ENCODE measurements at regions not wholly inside any gene's neighbourhood (a gene's known extent, or its start where the extent isn't known, plus 50 kb on each side); places are given as distances from the start of the nearest gene placed in this dataset.
"Not testable (repeated sequence)": the region's sequence is repeated elsewhere in the genome, so short reads cannot be mapped to it uniquely, and the experiment has no call there.

- DNase-seq (no peak), ATAC-seq (ENCODE audit: insufficient read depth, low read depth) (no peak)
- no peak overlapping the region for H3K4me2 ChIP-seq (ENCODE audit: insufficient read depth, low read length)
- no peaks in the 10 kb centered on the region for H3K4me1 ChIP-seq (ENCODE audit: insufficient read depth, low read length)
- no peaks in the 10 kb centered on the region for H3K9me3 ChIP-seq (ENCODE audit: insufficient read depth, low read length, severe bottlenecking)
- H3K27ac ChIP-seq (ENCODE audit: low read length), result no peak overlapping the region
- no peaks in the 10 kb centered on the region for H4K20me1 ChIP-seq (ENCODE audit: insufficient read depth, low read length)
- no peak overlapping the region for H3K4me3 ChIP-seq (ENCODE audit: low read depth in 1 of 2, low read length in 2 of 2)
- H3K79me2 ChIP-seq (ENCODE audit: insufficient read depth, low read length), result no peaks in the 10 kb centered on the region
- H3K36me3 ChIP-seq (ENCODE audit: insufficient read depth, low read length), result no peaks in the 10 kb centered on the region
- no peaks in the 10 kb centered on the region for H3K27me3 ChIP-seq (ENCODE audit: insufficient read depth, low read length, poor library complexity)
- TF ChIP-seq EZH2 (IDR thresholded peaks at IDR 0.05; ENCODE audit: borderline replicate concordance, low read depth, low read length, severe bottlenecking) (no peak), CTCF (IDR thresholded peaks at IDR 0.05; ENCODE audit: borderline replicate concordance, extremely low read depth, low read length, poor library complexity, severe bottlenecking) (no peak)
- H3K9ac ChIP-seq (ENCODE audit: low read depth, low read length), result no peak overlapping the region
- no peak overlapping the region for H2AFZ ChIP-seq (ENCODE audit: low read depth, low read length)
Observed at GRCh38 chr10:60591119-60591518, 187.2 kb upstream of the CDK1 start.

- no peaks in the 10 kb centered on the region for H3K27me3 ChIP-seq (ENCODE audit: insufficient read depth, low read length, poor library complexity)
- H4K20me1 ChIP-seq (ENCODE audit: insufficient read depth, low read length), result no peaks in the 10 kb centered on the region
- H3K36me3 ChIP-seq (ENCODE audit: insufficient read depth, low read length), result no peaks in the 10 kb centered on the region
- H3K4me2 ChIP-seq (ENCODE audit: insufficient read depth, low read length), result no peak overlapping the region
- ATAC-seq (ENCODE audit: insufficient read depth, low read depth), result no peak
- no peak overlapping the region for H2AFZ ChIP-seq (ENCODE audit: low read depth, low read length)
- no peaks in the 10 kb centered on the region for H3K4me1 ChIP-seq (ENCODE audit: insufficient read depth, low read length)
- DNase-seq, result no peak
- no peak for TF ChIP-seq CTCF (IDR thresholded peaks at IDR 0.05; ENCODE audit: borderline replicate concordance, extremely low read depth, low read length, poor library complexity, severe bottlenecking)
- TF ChIP-seq EZH2 (IDR thresholded peaks at IDR 0.05; ENCODE audit: borderline replicate concordance, low read depth, low read length, severe bottlenecking), result no peak
- H3K79me2 ChIP-seq (ENCODE audit: insufficient read depth, low read length), result no peaks in the 10 kb centered on the region
- H3K4me3 ChIP-seq (ENCODE audit: low read depth in 1 of 2, low read length in 2 of 2), result no peak overlapping the region
- H3K9ac ChIP-seq (ENCODE audit: low read depth, low read length), result no peak overlapping the region
- no peak overlapping the region for H3K27ac ChIP-seq (ENCODE audit: low read length)
- H3K9me3 ChIP-seq (ENCODE audit: insufficient read depth, low read length, severe bottlenecking), result no peaks in the 10 kb centered on the region
Observed at GRCh38 chr10:60589376-60589775, 188.9 kb upstream of the CDK1 start.

- not testable (repeated sequence) for H3K4me1 ChIP-seq (ENCODE audit: insufficient read depth, low read length); H3K4me3 ChIP-seq (ENCODE audit: low read depth in 1 of 2, low read length in 2 of 2); H4K20me1 ChIP-seq (ENCODE audit: insufficient read depth, low read length); H3K36me3 ChIP-seq (ENCODE audit: insufficient read depth, low read length); H3K4me2 ChIP-seq (ENCODE audit: insufficient read depth, low read length); H2AFZ ChIP-seq (ENCODE audit: low read depth, low read length); H3K27ac ChIP-seq (ENCODE audit: low read length); DNase-seq; H3K9ac ChIP-seq (ENCODE audit: low read depth, low read length); ATAC-seq (ENCODE audit: insufficient read depth, low read depth); H3K9me3 ChIP-seq (ENCODE audit: insufficient read depth, low read length, severe bottlenecking); H3K79me2 ChIP-seq (ENCODE audit: insufficient read depth, low read length); H3K27me3 ChIP-seq (ENCODE audit: insufficient read depth, low read length, poor library complexity)
Observed at GRCh38 chr10:60581782-60582181, 192.1 kb upstream of the ANK3 start.

DNA sequence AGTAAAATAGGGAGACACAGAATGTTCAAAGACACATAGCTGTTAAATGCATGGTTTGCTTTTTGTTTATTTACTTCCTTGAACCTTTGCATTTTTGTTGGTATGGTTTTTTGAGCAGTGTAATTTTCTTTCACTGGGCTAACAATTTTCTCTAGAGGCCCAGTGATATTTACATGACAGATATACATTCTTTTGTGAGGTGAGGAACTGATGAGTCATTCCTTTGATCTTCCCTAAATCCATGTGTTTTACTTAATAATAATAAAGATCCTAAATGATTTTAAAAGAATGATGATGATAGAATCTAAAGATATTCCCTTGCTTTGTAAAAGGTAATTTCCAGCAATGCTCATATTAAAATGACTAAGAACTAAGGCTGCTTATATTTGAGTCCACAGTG is 188.5 kb upstream of the ANK3 start:
- H3K9me3 ChIP-seq (ENCODE audit: insufficient read depth, low read length, severe bottlenecking), result no peaks in the 10 kb centered on the region
- H3K27me3 ChIP-seq (ENCODE audit: insufficient read depth, low read length, poor library complexity), result peaks cover 7% of the 10 kb centered on the region
- no peak overlapping the region for H3K4me2 ChIP-seq (ENCODE audit: insufficient read depth, low read length)
- DNase-seq, result no peak
- no peak overlapping the region for H3K9ac ChIP-seq (ENCODE audit: low read depth, low read length)
- H3K79me2 ChIP-seq (ENCODE audit: insufficient read depth, low read length), result no peaks in the 10 kb centered on the region
- no peak overlapping the region for H3K27ac ChIP-seq (ENCODE audit: low read length)
- ATAC-seq (ENCODE audit: insufficient read depth, low read depth), result no peak
- no peak overlapping the region for H2AFZ ChIP-seq (ENCODE audit: low read depth, low read length)
- H4K20me1 ChIP-seq (ENCODE audit: insufficient read depth, low read length), result no peaks in the 10 kb centered on the region
- no peaks in the 10 kb centered on the region for H3K4me1 ChIP-seq (ENCODE audit: insufficient read depth, low read length)
- H3K4me3 ChIP-seq (ENCODE audit: low read depth in 1 of 2, low read length in 2 of 2), result no peak overlapping the region
- H3K36me3 ChIP-seq (ENCODE audit: insufficient read depth, low read length), result no peaks in the 10 kb centered on the region
- TF ChIP-seq CTCF (IDR thresholded peaks at IDR 0.05; ENCODE audit: borderline replicate concordance, extremely low read depth, low read length, poor library complexity, severe bottlenecking), result no peak
- TF ChIP-seq EZH2 (IDR thresholded peaks at IDR 0.05; ENCODE audit: borderline replicate concordance, low read depth, low read length, severe bottlenecking), result no peak

Measured in DND-41 (cell line).